Adrenal gland (tissue), 9 donors: ENCODE measurements at regions not wholly inside any gene's neighbourhood (a gene's known extent, or its start where the extent isn't known, plus 50 kb on each side); places are given as distances from the start of the nearest gene placed in this dataset.

ENCODE experiments used
- DNase-seq, 7 donors: peaks; one replicate each; pipeline ENCODE4 v3.0.0-alpha.2; 2019 to 2020
- H3K27ac ChIP-seq, 5 donors: fragments of 200-600 bp; sonication (generic) in 4 of 5; 1 replicate in 3 of 5; 2 replicates in 2 of 5; pipeline versions ENCODE4 v1.5.1 to v1.8.0; 2016 to 2020; ENCODE audit warnings: mild to moderate bottlenecking in 1 of 5
- H3K27me3 ChIP-seq: fragments of 200-600 bp; 2 replicates; pipeline ENCODE4 v1.8.0; 2021
- H3K36me3 ChIP-seq, 2 donors: fragments of 200-600 bp; replicated peaks in 1 of 2; 1 replicate in 1 of 2; 2 replicates in 1 of 2; pipeline versions ENCODE4 v1.5.1 to v1.8.0; 2018 to 2022
- H3K4me1 ChIP-seq, 2 donors: fragments of 200-600 bp; replicated peaks in 1 of 2; 1 replicate in 1 of 2; 2 replicates in 1 of 2; pipeline versions ENCODE4 v1.5.1 to v1.8.0; 2018 to 2021
- H3K4me3 ChIP-seq, 4 donors: fragments of 200-600 bp; sonication (generic) in 3 of 4; one replicate each; pipeline ENCODE4 v1.5.1; 2016 to 2018
- H3K9me3 ChIP-seq, 3 donors: fragments of 200-600 bp; sonication (generic) in 1 of 3; replicated peaks in 1 of 3; 1 replicate in 2 of 3; 2 replicates in 1 of 3; pipeline versions ENCODE4 v1.5.1 to v1.8.0; 2016 to 2021
- CTCF ChIP-seq, 6 experiments: fragments of 450-650 bp in 4 of 6; fragments of 200-600 bp in 2 of 6; sonication (generic) in 1 of 6; IDR thresholded peaks; 1 replicate in 5 of 6; 2 replicates in 1 of 6; pipeline versions ENCODE4 v1.5.1 to v1.8.0; 2016 to 2021; ENCODE audit warnings: antibody characterized with exemption in 6 of 6, mild to moderate bottlenecking in 2 of 6, moderate library complexity in 1 of 6
- POLR2A ChIP-seq, 2 donors: fragments of 450-650 bp; IDR thresholded peaks; one replicate each; pipeline ENCODE4 v1.6.1; 2017; ENCODE audit warnings: antibody characterized with exemption in 2 of 2, mild to moderate bottlenecking in 2 of 2, moderate library complexity in 1 of 2
- WGBS, 4 donors: extraction: QIAGEN DNeasy Blood & Tissue Kit in 2 of 4; methylation state at CpG; one replicate each; pipeline versions ENCODE4 v1.1.5 to v1.1.7; 2013 to 2017; 5-methylcytosine and 5-hydroxymethylcytosine counted together
- intact Hi-C, 2 donors: fragments of 100-400 bp; cut with DNase I; formaldehyde crosslinking; loops; one replicate each; pipeline versions ENCODE4 v1.14.1 to v1.15.0; 2022 to 2023
- donor health status: healthy with polysubstance abuse.
- donor health status: Bipolar disorder and iron deficiency.
- donor health status: DM: yes; HTN: yes; CAD: no.
- donor health status: DM: no; HTN: no; CAD: no.
- donor health status: DM: no; HTN: no; CAD: no.

- intact Hi-C loops: no loop called here
- TF ChIP-seq POLR2A (IDR thresholded peaks at IDR 0.05) (no peak), CTCF (IDR thresholded peaks at IDR 0.05) (no peak)
- no peak for DNase-seq
- H3K36me3 ChIP-seq: no peaks in the 10 kb centered on the region
- no peaks in the 10 kb centered on the region for H3K9me3 ChIP-seq
- H3K27ac ChIP-seq: no peak overlapping the region
- H3K4me3 ChIP-seq: no peak overlapping the region
- H3K27me3 ChIP-seq: no peaks in the 10 kb centered on the region
- H3K4me1 ChIP-seq: no peaks in the 10 kb centered on the region
- WGBS, 4 donors: 82 to 92% (median 89%) methylated on average over 1 of the region's 1 CpG
Observed at GRCh38 chr5:86011937-86012336, 605.8 kb upstream of the COX7C start.

- Histone ChIP-seq H3K4me3 (no peak overlapping the region), H3K36me3 (no peaks in the 10 kb centered on the region), H3K27me3 (no peaks in the 10 kb centered on the region), H3K27ac (no peak overlapping the region), H3K9me3 (no peaks in the 10 kb centered on the region), H3K4me1 (no peaks in the 10 kb centered on the region)
- TF ChIP-seq CTCF (IDR thresholded peaks at IDR 0.05) (no peak), POLR2A (IDR thresholded peaks at IDR 0.05) (no peak)
- no peak for DNase-seq
- intact Hi-C loops: no loop called here
- WGBS, 4 donors: 72 to 92% (median 76%) methylated on average over 1 of the region's 1 CpG
Observed at GRCh38 chr5:86029308-86029707, 588.4 kb upstream of the COX7C start.

GRCh38 chr5:86030753-86031152, 587.0 kb upstream of the COX7C start:
- Histone ChIP-seq H3K36me3 (no peaks in the 10 kb centered on the region), H3K27me3 (no peaks in the 10 kb centered on the region), H3K4me1 (no peaks in the 10 kb centered on the region), H3K4me3 (no peak overlapping the region), H3K27ac (no peak overlapping the region), H3K9me3 (no peaks in the 10 kb centered on the region)
- no peak for DNase-seq
- TF ChIP-seq POLR2A (IDR thresholded peaks at IDR 0.05) (no peak), CTCF (IDR thresholded peaks at IDR 0.05) (no peak)
- intact Hi-C loops: no loop called here
- 66 to 82% (median 68%) methylated on average over 4 of the region's 4 CpGs for WGBS, 4 donors

GRCh38 chr5:86038566-86038965, 579.2 kb upstream of the COX7C start:
- no peaks in the 10 kb centered on the region for H3K9me3 ChIP-seq
- TF ChIP-seq POLR2A (IDR thresholded peaks at IDR 0.05): no peak
- no peak for TF ChIP-seq CTCF (IDR thresholded peaks at IDR 0.05)
- no peaks in the 10 kb centered on the region for H3K27me3 ChIP-seq
- intact Hi-C loops: no loop called here
- WGBS, 4 donors: 50 to 57% (median 52%) methylated on average over 3 of the region's 3 CpGs
- no peaks in the 10 kb centered on the region for H3K4me1 ChIP-seq
- no peak for DNase-seq
- H3K27ac ChIP-seq: no peak overlapping the region
- H3K36me3 ChIP-seq: no peaks in the 10 kb centered on the region
- no peak overlapping the region for H3K4me3 ChIP-seq
